NB4 (cell line): ENCODE measurements at regions not wholly inside any gene's neighbourhood (a gene's known extent, or its start where the extent isn't known, plus 50 kb on each side); places are given as distances from the start of the nearest gene placed in this dataset.

ENCODE experiments used
- MAX ChIP-seq: IDR thresholded peaks from 2 replicates; pipeline ENCODE4 v1.6.1; 2011; ENCODE audit warnings: low read depth, low read length
- MYC ChIP-seq: IDR thresholded peaks from 2 replicates; pipeline ENCODE4 v1.6.1; 2011; ENCODE audit warnings: low read depth, low read length
- POLR2A ChIP-seq: IDR thresholded peaks from 2 replicates; pipeline ENCODE4 v1.6.1; 2011; ENCODE audit warnings: mild to moderate bottlenecking; ENCODE audit not compliant: insufficient read length; ENCODE audit errors: extremely low read depth
- TF ChIP-seq, protein P1 (sequence below): IDR thresholded peaks from one replicate; pipeline ENCODE4 v1.5.1; 2012; ENCODE audit warnings: low read depth, low read length

DNA sequence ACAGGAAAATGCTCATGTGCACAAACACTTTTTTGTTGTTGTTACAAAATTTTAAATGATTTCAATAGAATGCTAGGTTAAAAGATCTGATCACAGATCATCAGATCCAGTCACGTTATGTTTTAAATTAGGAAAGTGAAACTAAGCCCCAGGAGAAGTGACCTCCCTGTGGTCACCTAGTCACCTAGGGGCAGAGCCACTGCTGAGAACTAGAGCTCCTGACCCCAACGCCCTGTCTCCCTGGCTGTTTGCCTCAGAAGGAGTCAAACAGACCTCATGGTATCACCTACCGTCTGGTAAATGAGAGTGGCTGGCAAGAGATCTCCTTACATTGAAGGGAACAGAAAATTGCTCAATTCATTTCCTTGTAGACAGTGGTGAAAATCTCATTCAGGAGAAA, 447.3 kb downstream of the ADRA2A start:
- TF ChIP-seq, protein P1, sequence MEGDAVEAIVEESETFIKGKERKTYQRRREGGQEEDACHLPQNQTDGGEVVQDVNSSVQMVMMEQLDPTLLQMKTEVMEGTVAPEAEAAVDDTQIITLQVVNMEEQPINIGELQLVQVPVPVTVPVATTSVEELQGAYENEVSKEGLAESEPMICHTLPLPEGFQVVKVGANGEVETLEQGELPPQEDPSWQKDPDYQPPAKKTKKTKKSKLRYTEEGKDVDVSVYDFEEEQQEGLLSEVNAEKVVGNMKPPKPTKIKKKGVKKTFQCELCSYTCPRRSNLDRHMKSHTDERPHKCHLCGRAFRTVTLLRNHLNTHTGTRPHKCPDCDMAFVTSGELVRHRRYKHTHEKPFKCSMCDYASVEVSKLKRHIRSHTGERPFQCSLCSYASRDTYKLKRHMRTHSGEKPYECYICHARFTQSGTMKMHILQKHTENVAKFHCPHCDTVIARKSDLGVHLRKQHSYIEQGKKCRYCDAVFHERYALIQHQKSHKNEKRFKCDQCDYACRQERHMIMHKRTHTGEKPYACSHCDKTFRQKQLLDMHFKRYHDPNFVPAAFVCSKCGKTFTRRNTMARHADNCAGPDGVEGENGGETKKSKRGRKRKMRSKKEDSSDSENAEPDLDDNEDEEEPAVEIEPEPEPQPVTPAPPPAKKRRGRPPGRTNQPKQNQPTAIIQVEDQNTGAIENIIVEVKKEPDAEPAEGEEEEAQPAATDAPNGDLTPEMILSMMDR, result no peak
- TF ChIP-seq MYC (no peak), MAX (no peak), POLR2A (no peak)
